ENCODE measurements at regions not wholly inside any gene's neighbourhood (a gene's known extent, or its start where the extent isn't known, plus 50 kb on each side); places are given as distances from the start of the nearest gene placed in this dataset.

DNA sequence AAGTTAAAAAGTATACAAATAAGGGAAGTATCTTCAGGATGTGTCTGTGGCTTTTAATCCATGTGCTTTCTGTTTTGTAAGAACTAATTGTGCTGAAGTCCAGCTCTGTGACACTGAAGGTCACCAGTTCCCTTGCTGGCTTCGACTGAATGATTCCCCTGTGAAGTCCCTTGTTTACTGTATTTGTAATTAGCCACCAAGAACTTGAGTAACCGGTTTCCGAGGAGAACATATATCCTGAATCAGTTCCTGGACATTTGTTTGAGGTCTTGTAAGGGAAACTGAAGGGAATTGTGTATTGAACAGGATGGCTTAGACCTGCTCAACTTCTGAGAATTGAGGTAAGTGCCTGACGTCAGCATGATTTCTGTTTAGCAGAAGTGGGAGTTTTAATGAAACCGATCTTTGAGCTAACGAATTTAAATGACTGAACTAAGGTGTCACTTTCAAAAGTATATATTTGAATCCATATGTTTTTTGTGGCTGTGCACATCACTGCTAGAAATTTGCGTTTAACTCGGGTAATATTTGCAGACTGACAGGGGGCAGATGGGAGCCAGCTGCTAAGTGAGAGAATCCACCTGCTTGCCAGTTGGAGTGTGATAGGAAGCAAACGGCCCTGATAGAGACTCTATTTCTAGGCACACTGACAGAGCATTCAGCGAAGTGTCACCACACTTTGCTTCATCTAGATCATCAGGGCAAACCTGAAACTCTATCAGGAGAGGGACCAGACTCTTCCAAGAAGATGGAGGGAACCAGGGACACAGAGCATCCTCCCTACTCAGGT, 530.0 kb downstream of the RFC3 start:
- Histone ChIP-seq H4K8ac (ENCODE audit: low read depth in 2 of 2, low read length in 2 of 2) (no peak overlapping the region), H3K36me3 (ENCODE audit: control insufficient read depth, insufficient read depth, low read length) (no peaks in the 10 kb centered on the region), H3K4me3 (ENCODE audit: insufficient read depth, low read depth, low read length) (no peak overlapping the region), H3K4me2 (ENCODE audit: low read depth, low read length) (no peak overlapping the region), H4K20me1 (ENCODE audit: insufficient read depth, low read length) (peaks cover 3% of the 10 kb centered on the region; the same call in 1 of the 2 replicates), H3K4me1 (ENCODE audit: control insufficient read depth, insufficient read depth, low read length) (peaks cover 2% of the 10 kb centered on the region; the same call in 1 of the 2 replicates), H4K91ac (ENCODE audit: insufficient read depth, low read depth, low read length) (no peak overlapping the region), H2AK9ac (replicated peaks; ENCODE audit: low read depth, low read length, poor library complexity) (no peak overlapping the region), H3K9me1 (ENCODE audit: insufficient read depth, low read length) (peaks cover 7% of the 10 kb centered on the region), H2AFZ (replicated peaks; ENCODE audit: low read length, poor library complexity) (no peak overlapping the region), H2BK20ac (ENCODE audit: low read depth, low read length) (no peak overlapping the region), H2BK120ac (ENCODE audit: low read depth, low read length) (no peak overlapping the region), H3K18ac (ENCODE audit: low read depth, low read length) (no peak overlapping the region), H4K5ac (ENCODE audit: low read depth, low read length) (no peak overlapping the region), H3K56ac (ENCODE audit: extremely low read depth, insufficient read depth, low read length) (no peak overlapping the region), H3K4ac (ENCODE audit: low read depth, low read length) (no peak overlapping the region; the same call in 1 of the 2 replicates), H3K9ac (ENCODE audit: low read depth, low read length) (no peak overlapping the region), H3K27me3 (ENCODE audit: control insufficient read depth, insufficient read depth, low read length) (peaks cover 3% of the 10 kb centered on the region; the same call in 1 of the 2 replicates), H2BK5ac (ENCODE audit: low read depth, low read length, poor library complexity, severe bottlenecking) (no peak overlapping the region), H3K79me1 (ENCODE audit: low read depth in 1 of 2, low read length in 2 of 2) (no peaks in the 10 kb centered on the region), H2BK15ac (ENCODE audit: low read depth, low read length) (no peak overlapping the region; the same call in 2 of the 3 replicates), H3K14ac (replicated peaks; ENCODE audit: low read depth, low read length) (no peak overlapping the region), H3K27ac (ENCODE audit: insufficient read depth, low read length) (no peak overlapping the region), H3K23ac (ENCODE audit: low read depth, low read length) (no peak overlapping the region), H3K9me3 (ENCODE audit: control insufficient read depth, insufficient read depth, low read length) (no peaks in the 10 kb centered on the region), H2AK5ac (ENCODE audit: low read depth, low read length) (no peak overlapping the region)
- TF ChIP-seq BHLHE40 (IDR thresholded peaks at IDR 0.05; ENCODE audit: low read depth, low read length) (no peak), RCOR1 (IDR thresholded peaks at IDR 0.05; ENCODE audit: insufficient replicate concordance, low read length) (no peak), MXI1 (IDR thresholded peaks at IDR 0.05; ENCODE audit: borderline replicate concordance, low read depth, low read length) (no peak), CHD1 (IDR thresholded peaks at IDR 0.05; ENCODE audit: low read depth, low read length) (no peak), MAZ (IDR thresholded peaks at IDR 0.05; ENCODE audit: borderline replicate concordance, low read depth, low read length) (no peak), FOS (IDR thresholded peaks at IDR 0.05; ENCODE audit: low read depth, low read length) (no peak), RAD21 (IDR thresholded peaks at IDR 0.05; ENCODE audit: low read length) (no peak), POLR2A (IDR thresholded peaks at IDR 0.05; ENCODE audit: low read depth, low read length) (no peak), MAFK (IDR thresholded peaks at IDR 0.05; ENCODE audit: low read depth, low read length) (no peak), ELK1 (IDR thresholded peaks at IDR 0.05; ENCODE audit: borderline replicate concordance, low read depth, low read length) (no peak), CEBPB (IDR thresholded peaks at IDR 0.05; ENCODE audit: low read depth, low read length) (no peak), NFE2L2 (IDR thresholded peaks at IDR 0.05; ENCODE audit: low read depth, low read length) (no peak), RFX5 (IDR thresholded peaks at IDR 0.05; ENCODE audit: low read depth, low read length) (no peak)
- TF ChIP-seq, protein P1, sequence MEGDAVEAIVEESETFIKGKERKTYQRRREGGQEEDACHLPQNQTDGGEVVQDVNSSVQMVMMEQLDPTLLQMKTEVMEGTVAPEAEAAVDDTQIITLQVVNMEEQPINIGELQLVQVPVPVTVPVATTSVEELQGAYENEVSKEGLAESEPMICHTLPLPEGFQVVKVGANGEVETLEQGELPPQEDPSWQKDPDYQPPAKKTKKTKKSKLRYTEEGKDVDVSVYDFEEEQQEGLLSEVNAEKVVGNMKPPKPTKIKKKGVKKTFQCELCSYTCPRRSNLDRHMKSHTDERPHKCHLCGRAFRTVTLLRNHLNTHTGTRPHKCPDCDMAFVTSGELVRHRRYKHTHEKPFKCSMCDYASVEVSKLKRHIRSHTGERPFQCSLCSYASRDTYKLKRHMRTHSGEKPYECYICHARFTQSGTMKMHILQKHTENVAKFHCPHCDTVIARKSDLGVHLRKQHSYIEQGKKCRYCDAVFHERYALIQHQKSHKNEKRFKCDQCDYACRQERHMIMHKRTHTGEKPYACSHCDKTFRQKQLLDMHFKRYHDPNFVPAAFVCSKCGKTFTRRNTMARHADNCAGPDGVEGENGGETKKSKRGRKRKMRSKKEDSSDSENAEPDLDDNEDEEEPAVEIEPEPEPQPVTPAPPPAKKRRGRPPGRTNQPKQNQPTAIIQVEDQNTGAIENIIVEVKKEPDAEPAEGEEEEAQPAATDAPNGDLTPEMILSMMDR (conservative IDR thresholded peaks at IDR 0.05; ENCODE audit: low read depth, low read length) = no peak
- TF ChIP-seq, protein P2, sequence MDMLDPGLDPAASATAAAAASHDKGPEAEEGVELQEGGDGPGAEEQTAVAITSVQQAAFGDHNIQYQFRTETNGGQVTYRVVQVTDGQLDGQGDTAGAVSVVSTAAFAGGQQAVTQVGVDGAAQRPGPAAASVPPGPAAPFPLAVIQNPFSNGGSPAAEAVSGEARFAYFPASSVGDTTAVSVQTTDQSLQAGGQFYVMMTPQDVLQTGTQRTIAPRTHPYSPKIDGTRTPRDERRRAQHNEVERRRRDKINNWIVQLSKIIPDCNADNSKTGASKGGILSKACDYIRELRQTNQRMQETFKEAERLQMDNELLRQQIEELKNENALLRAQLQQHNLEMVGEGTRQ (IDR thresholded peaks at IDR 0.05; ENCODE audit: low read depth, low read length) = no peak
- DNase-seq (no peak), ATAC-seq (ENCODE audit: low read depth) (no peak)
- POLR2A ChIA-PET (ENCODE audit: unreplicated experiment) = no interaction called here
- dilution Hi-C loops (cut with HindIII; ENCODE audit: low sequenced_read_pairs, unreplicated experiment) = no loop called here
- CTCF ChIA-PET = interaction anchor here (0.5 kb wide), 1 partner anchor 190 kb away, joined by 4 read pairs; no protein-coding TSS in a partner anchor
- no TSS peak for BruUV-seq (replicated peaks)
- WGBS, 2 experiments (ENCODE audit: extremely low coverage in 2 of 2, insufficient read length in 1 of 2) = no CpG with 5 or more reads among the region's 10 CpGs
- intact Hi-C loops (cut with micrococcal nuclease) = no loop called here
- in situ Hi-C loops (cut with MboI; ENCODE audit: low sequenced_read_pairs) = no loop called here

All from IMR-90 (cell line).